MG63 (cell line): ENCODE measurements at regions not wholly inside any gene's neighbourhood (a gene's known extent, or its start where the extent isn't known, plus 50 kb on each side); places are given as distances from the start of the nearest gene placed in this dataset.

ENCODE experiments used
- DNase-seq: peaks from one replicate; pipeline ENCODE4 v3.0.0-alpha.2; 2020
- H3K27me3 ChIP-seq: fragments of 250-450 bp; sonication (Bioruptor Pico); 2 replicates; pipeline ENCODE4 v1.5.1; 2020; ENCODE audit warnings: mild to moderate bottlenecking, moderate library complexity
- H3K36me3 ChIP-seq: fragments of 250-450 bp; sonication (Bioruptor Pico); 2 replicates; pipeline ENCODE4 v1.5.1; 2020; ENCODE audit warnings: mild to moderate bottlenecking, moderate library complexity
- H3K4me3 ChIP-seq: fragments of 250-450 bp; sonication (Bioruptor Pico); 2 replicates; pipeline ENCODE4 v1.5.1; 2020; ENCODE audit warnings: mild to moderate bottlenecking, moderate library complexity
- H3K9me3 ChIP-seq: fragments of 250-450 bp; sonication (Bioruptor Pico); 2 replicates; pipeline ENCODE4 v1.5.1; 2020; ENCODE audit warnings: mild to moderate bottlenecking, moderate library complexity

DNA sequence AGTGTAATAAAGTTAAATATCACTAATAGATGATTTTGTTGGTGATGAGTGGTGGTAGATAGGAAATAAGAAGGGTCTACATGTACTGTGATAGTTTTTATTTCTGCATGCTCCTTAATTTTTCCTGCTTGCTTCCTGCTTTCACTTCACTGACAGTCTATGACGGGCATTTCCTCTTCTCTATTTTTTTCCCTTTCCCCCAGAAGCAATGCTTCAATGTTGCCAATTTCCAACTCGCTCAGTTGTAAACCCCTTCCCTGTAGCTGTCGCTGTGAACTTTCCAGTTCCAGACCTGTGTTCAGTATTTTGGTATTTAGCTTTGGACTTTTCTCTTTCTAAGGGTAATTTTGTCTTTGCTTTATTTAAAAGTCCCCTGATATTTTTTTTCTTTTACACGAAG lies 123.5 kb upstream of the AGR3 start:
- Histone ChIP-seq H3K9me3 (no peaks in the 10 kb centered on the region; the same call in 1 of the 2 replicates), H3K27me3 (no peaks in the 10 kb centered on the region), H3K36me3 (no peaks in the 10 kb centered on the region), H3K4me3 (no peak overlapping the region)
- DNase-seq, result no peak

GRCh38 chr7:17007841-17008240 lies 126.1 kb upstream of the AGR3 start:
- H3K27me3 ChIP-seq, result no peaks in the 10 kb centered on the region
- DNase-seq, result no peak
- H3K36me3 ChIP-seq, result no peaks in the 10 kb centered on the region
- peaks cover 2% of the 10 kb centered on the region; the same call in 1 of the 2 replicates for H3K9me3 ChIP-seq
- no peak overlapping the region for H3K4me3 ChIP-seq

- no peak for DNase-seq
- H3K36me3 ChIP-seq, result no peaks in the 10 kb centered on the region
- no peaks in the 10 kb centered on the region for H3K27me3 ChIP-seq
- H3K4me3 ChIP-seq, result no peak overlapping the region
- H3K9me3 ChIP-seq, result peaks cover 2% of the 10 kb centered on the region; the same call in 1 of the 2 replicates
Observed at GRCh38 chr7:17009007-17009719, 127.4 kb upstream of the AGR3 start.

- Histone ChIP-seq H3K36me3 (no peaks in the 10 kb centered on the region), H3K9me3 (peaks cover 2% of the 10 kb centered on the region), H3K4me3 (no peak overlapping the region), H3K27me3 (no peaks in the 10 kb centered on the region)
- no peak for DNase-seq
Observed at GRCh38 chr7:17009933-17010332, 128.2 kb upstream of the AGR3 start.

- no peaks in the 10 kb centered on the region for H3K36me3 ChIP-seq
Observed at GRCh38 chr7:17010637-17011300, 129.0 kb upstream of the AGR3 start.

DNA sequence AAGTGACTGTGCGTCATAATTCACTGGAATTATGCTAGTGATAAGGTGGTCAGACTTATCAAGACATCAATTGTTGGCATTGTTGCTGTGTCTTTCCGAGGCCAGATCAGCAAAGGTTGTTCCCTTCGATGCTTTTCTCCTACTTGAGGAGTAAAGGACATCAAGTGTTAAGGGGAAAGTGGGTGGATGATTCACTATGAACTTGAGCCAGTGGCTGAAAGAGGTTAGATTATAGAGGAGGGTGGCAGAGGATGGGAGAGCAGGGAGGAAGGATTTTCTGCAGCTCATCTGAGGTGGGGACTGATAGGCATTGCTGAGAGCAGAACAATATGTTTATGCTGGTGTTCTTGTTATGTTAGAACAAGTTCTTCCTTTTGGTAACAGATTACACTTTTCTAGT lies 131.4 kb upstream of the AGR3 start:
- Histone ChIP-seq H3K4me3 (no peak overlapping the region), H3K27me3 (no peaks in the 10 kb centered on the region), H3K9me3 (peaks cover 2% of the 10 kb centered on the region), H3K36me3 (no peaks in the 10 kb centered on the region)
- no peak for DNase-seq

More at GRCh38 chr7:17010637-17011300, 129.0 kb upstream of the AGR3 start:
- H3K27me3 ChIP-seq, result no peaks in the 10 kb centered on the region
- no peak for DNase-seq
- peaks cover 2% of the 10 kb centered on the region for H3K9me3 ChIP-seq
- H3K4me3 ChIP-seq, result no peak overlapping the region

GRCh38 chr7:17014686-17015085 lies 132.9 kb upstream of the AGR3 start:
- Histone ChIP-seq H3K4me3 (no peak overlapping the region), H3K36me3 (no peaks in the 10 kb centered on the region)
- DNase-seq, result no peak

GRCh38 chr7:17015598-17016031 lies 133.8 kb upstream of the AGR3 start:
- no peaks in the 10 kb centered on the region for H3K36me3 ChIP-seq
- H3K9me3 ChIP-seq, result peaks cover 2% of the 10 kb centered on the region
- peak; percentile 49 for DNase-seq
- no peaks in the 10 kb centered on the region for H3K27me3 ChIP-seq
- H3K4me3 ChIP-seq, result no peak overlapping the region

More at GRCh38 chr7:17014686-17015085, 132.9 kb upstream of the AGR3 start:
- H3K9me3 ChIP-seq, result peaks cover 2% of the 10 kb centered on the region
- H3K27me3 ChIP-seq, result no peaks in the 10 kb centered on the region

GRCh38 chr7:17016402-17017010 lies 134.7 kb upstream of the AGR3 start:
- H3K4me3 ChIP-seq, result no peak overlapping the region
- DNase-seq, result no peak
- H3K36me3 ChIP-seq, result no peaks in the 10 kb centered on the region
- peaks cover 2% of the 10 kb centered on the region for H3K9me3 ChIP-seq
- H3K27me3 ChIP-seq, result no peaks in the 10 kb centered on the region

DNA sequence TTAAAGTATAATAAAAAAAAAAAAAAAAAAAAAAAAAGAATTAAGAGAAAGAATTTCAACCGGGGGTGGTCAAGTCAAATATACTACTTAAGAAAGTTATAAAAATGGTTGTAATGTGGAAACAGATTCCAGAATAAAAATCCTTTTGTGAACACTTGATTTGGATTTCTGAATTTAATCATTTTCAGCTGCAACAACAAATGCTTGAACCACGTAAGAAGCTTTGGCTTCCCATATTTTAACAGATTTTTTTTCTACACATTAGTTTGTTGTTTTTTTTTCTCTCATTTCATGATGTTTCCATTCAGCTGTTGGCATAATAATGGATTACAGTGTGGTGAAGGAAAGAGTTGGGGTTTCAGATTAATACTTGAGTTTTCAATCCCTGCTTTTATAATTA lies 137.3 kb upstream of the AGR3 start:
- Histone ChIP-seq H3K4me3 (no peak overlapping the region), H3K36me3 (no peaks in the 10 kb centered on the region), H3K9me3 (no peaks in the 10 kb centered on the region; the same call in none of the 2 replicates), H3K27me3 (no peaks in the 10 kb centered on the region)
- no peak for DNase-seq

GRCh38 chr7:17020250-17020649 lies 138.5 kb upstream of the AGR3 start:
- Histone ChIP-seq H3K36me3 (no peaks in the 10 kb centered on the region), H3K27me3 (no peaks in the 10 kb centered on the region), H3K4me3 (no peak overlapping the region), H3K9me3 (no peaks in the 10 kb centered on the region; the same call in 1 of the 2 replicates)
- no peak for DNase-seq

DNA sequence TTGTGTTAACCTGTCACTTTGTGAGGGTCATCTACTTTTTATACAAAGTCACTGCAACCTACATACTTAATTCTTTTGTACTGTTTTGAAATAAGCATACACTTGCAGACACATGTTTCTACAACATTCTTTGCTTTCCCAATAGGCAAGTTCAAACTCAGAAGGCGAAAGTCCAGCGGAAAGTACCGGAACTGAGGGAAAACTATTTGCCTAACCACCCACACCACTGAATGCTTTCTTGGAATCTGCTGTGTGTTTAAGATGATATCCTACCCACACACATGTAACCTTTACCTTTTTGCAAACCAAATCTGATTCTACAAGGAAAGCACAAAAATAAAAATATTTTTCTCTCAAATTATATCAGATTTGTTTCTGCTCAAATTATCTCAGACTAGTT lies 139.4 kb upstream of the AGR3 start:
- Histone ChIP-seq H3K9me3 (no peaks in the 10 kb centered on the region; the same call in 1 of the 2 replicates), H3K36me3 (no peaks in the 10 kb centered on the region), H3K27me3 (no peaks in the 10 kb centered on the region), H3K4me3 (no peak overlapping the region)
- DNase-seq, result no peak

- Histone ChIP-seq H3K36me3 (no peaks in the 10 kb centered on the region), H3K4me3 (no peak overlapping the region)
- no peak for DNase-seq
Observed at GRCh38 chr7:17022920-17023319, 141.1 kb upstream of the AGR3 start.

DNA sequence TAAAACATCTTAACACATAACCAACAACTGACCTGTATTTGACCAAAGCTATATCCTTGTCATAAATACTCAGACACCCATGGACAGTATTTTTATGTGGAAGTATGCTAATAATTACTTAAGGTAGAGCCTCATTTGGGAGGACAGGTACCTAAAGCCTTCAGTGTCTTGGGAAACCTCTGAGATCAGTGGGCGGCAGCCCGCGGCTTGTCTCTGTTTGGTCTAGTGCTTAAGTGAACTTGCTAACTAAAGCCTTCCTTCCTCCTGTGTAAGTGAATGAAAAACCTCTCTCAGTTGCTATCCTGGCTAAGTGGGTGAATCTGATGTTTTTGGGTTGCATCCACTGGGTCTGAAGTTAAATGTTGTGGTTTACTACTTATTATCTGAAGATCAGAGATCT lies 144.5 kb upstream of the AGR3 start:
- H3K4me3 ChIP-seq, result no peak overlapping the region
- H3K36me3 ChIP-seq, result no peaks in the 10 kb centered on the region
- no peaks in the 10 kb centered on the region for H3K9me3 ChIP-seq
- no peak for DNase-seq
- no peaks in the 10 kb centered on the region for H3K27me3 ChIP-seq

More at GRCh38 chr7:17022920-17023319, 141.1 kb upstream of the AGR3 start:
- H3K9me3 ChIP-seq, result no peaks in the 10 kb centered on the region
- H3K27me3 ChIP-seq, result no peaks in the 10 kb centered on the region

DNA sequence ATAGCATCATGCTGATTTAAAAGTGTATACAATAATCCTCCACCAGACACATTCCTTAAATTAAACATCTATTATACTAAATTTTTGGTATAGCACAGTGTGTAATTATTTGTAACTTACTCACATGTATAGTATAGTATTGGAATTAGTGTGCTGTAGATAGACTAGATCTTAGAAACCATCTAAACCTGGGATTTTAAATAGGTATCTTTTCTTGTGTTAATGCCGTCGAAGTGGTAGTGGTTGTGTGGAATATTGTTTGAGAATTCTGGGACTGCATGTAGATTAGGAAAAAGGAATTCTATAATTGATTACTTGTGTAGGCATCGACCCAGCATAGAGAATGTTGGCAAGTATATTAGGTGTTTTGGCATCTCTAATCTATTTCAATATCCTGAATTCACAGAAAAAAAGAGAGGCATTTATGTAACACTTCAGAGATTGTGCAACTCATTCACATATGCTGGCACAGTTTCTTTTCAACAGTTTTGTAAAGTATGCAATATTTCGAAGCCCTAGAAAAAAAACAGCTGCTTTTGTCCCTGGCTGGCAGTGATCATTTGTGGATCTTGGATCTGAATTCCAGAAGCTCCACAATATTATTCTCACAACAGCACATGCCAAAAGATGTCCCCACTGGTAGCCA lies 145.5 kb upstream of the AGR3 start:
- H3K36me3 ChIP-seq, result no peaks in the 10 kb centered on the region
- no peak overlapping the region for H3K4me3 ChIP-seq
- no peaks in the 10 kb centered on the region for H3K9me3 ChIP-seq
- H3K27me3 ChIP-seq, result no peaks in the 10 kb centered on the region
- no peak for DNase-seq

GRCh38 chr7:17027789-17028152 lies 146.0 kb upstream of the AGR3 start:
- no peaks in the 10 kb centered on the region for H3K27me3 ChIP-seq
- no peaks in the 10 kb centered on the region for H3K36me3 ChIP-seq
- DNase-seq, result no peak
- H3K4me3 ChIP-seq, result no peak overlapping the region
- H3K9me3 ChIP-seq, result no peaks in the 10 kb centered on the region

- Histone ChIP-seq H3K27me3 (no peaks in the 10 kb centered on the region), H3K36me3 (no peaks in the 10 kb centered on the region), H3K9me3 (no peaks in the 10 kb centered on the region), H3K4me3 (no peak overlapping the region)
- DNase-seq, result no peak
Observed at GRCh38 chr7:17029150-17029549, 147.4 kb upstream of the AGR3 start.
